ENCODE measurements at regions not wholly inside any gene's neighbourhood (a gene's known extent, or its start where the extent isn't known, plus 50 kb on each side); places are given as distances from the start of the nearest gene placed in this dataset.

DNA sequence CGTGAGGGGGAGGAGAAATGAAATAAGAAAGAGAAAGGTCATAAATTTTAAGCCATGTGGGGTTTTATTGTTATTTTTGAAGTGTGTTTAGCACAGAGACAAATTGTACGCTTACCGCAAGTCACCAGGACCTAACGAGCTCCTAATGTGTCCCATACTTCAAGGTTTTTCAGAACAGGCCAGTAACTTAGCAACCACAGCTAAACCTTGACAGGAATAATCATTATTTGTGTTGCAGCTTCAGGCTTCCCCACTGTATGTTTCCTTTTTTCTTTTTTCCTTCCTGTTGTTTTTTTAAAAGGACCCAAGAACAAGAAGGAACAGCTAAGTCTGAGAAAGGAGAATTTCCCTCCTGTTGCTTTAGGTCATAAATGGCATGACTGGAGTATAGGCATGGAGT is 160.8 kb downstream of the TUSC7 start:
- H3K4me2 ChIP-seq (ENCODE audit: unreplicated experiment), result no peak overlapping the region
- H3K4me1 ChIP-seq (ENCODE audit: insufficient read depth), result no peaks in the 10 kb centered on the region
- in situ Hi-C loops (cut with MboI), result no loop called here
- H3K27ac ChIP-seq, result no peak overlapping the region
- no peak overlapping the region for H3K4me3 ChIP-seq
- no peaks in the 10 kb centered on the region for H3K27me3 ChIP-seq (replicated peaks; ENCODE audit: insufficient read depth)
- H2AFZ ChIP-seq, result no peak overlapping the region
- no peaks in the 10 kb centered on the region for H3K36me3 ChIP-seq (ENCODE audit: low read depth)
- DNase-seq, result no peak
- H3K9ac ChIP-seq, result no peak overlapping the region
- H3K9me3 ChIP-seq (ENCODE audit: low read depth), result no peaks in the 10 kb centered on the region
- H4K20me1 ChIP-seq (ENCODE audit: insufficient read depth), result no peaks in the 10 kb centered on the region
- 43 to 44% methylated on average over 4 of the region's 4 CpGs for WGBS, 2 experiments (ENCODE audit: low coverage in 1 of 2, low lambda C conversion rate in 2 of 2, missing lambda C conversion rate in 2 of 2)
- H3F3A ChIP-seq (ENCODE audit: insufficient read depth), result no peaks in the 10 kb centered on the region
- TF ChIP-seq EZH2phosphoT487 (IDR thresholded peaks at IDR 0.05; ENCODE audit: insufficient read depth, low read depth) (no peak), EZH2 (IDR thresholded peaks at IDR 0.05; ENCODE audit: insufficient read depth, poor library complexity, severe bottlenecking) (no peak)
- H3K79me2 ChIP-seq (ENCODE audit: insufficient read depth), result no peaks in the 10 kb centered on the region
- peaks cover 3% of the 10 kb centered on the region; the same call in 1 of the 2 replicates for H3K9me2 ChIP-seq (ENCODE audit: insufficient read depth)

DNA sequence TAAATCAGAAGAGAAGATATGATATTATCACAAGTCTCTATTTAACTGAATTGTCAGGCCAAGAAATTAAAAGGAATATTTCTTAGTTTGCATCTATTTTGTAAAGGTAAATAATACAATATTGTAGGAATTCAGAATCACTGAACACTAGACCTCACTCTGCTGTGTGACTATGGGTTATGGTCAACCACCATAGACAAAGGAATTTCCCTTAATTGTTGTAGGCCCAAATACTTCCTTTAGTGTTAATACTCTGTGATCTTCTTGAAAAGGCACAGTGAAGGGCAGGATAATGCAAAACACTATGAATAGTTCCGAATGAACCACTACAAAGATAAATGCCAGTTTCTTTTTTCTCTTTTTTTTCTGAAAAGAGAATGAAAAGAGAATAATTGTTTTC is 162.3 kb downstream of the TUSC7 start:
- no peak for TF ChIP-seq EZH2 (IDR thresholded peaks at IDR 0.05; ENCODE audit: insufficient read depth, poor library complexity, severe bottlenecking)
- TF ChIP-seq EZH2phosphoT487 (IDR thresholded peaks at IDR 0.05; ENCODE audit: insufficient read depth, low read depth), result no peak
- Histone ChIP-seq H4K20me1 (ENCODE audit: insufficient read depth) (no peaks in the 10 kb centered on the region), H3K4me3 (no peak overlapping the region), H3K9me3 (ENCODE audit: low read depth) (no peaks in the 10 kb centered on the region), H2AFZ (no peak overlapping the region), H3K9me2 (ENCODE audit: insufficient read depth) (no peaks in the 10 kb centered on the region), H3K27me3 (replicated peaks; ENCODE audit: insufficient read depth) (no peaks in the 10 kb centered on the region), H3F3A (ENCODE audit: insufficient read depth) (no peaks in the 10 kb centered on the region), H3K27ac (no peak overlapping the region), H3K9ac (no peak overlapping the region), H3K79me2 (ENCODE audit: insufficient read depth) (no peaks in the 10 kb centered on the region), H3K4me1 (ENCODE audit: insufficient read depth) (no peaks in the 10 kb centered on the region), H3K36me3 (ENCODE audit: low read depth) (no peaks in the 10 kb centered on the region), H3K4me2 (ENCODE audit: unreplicated experiment) (no peak overlapping the region)
- 45 to 50% methylated on average over 1 of the region's 1 CpG for WGBS, 2 experiments (ENCODE audit: low coverage in 1 of 2, low lambda C conversion rate in 2 of 2, missing lambda C conversion rate in 2 of 2)
- no peak for DNase-seq
- in situ Hi-C loops (cut with MboI), result no loop called here

DNA sequence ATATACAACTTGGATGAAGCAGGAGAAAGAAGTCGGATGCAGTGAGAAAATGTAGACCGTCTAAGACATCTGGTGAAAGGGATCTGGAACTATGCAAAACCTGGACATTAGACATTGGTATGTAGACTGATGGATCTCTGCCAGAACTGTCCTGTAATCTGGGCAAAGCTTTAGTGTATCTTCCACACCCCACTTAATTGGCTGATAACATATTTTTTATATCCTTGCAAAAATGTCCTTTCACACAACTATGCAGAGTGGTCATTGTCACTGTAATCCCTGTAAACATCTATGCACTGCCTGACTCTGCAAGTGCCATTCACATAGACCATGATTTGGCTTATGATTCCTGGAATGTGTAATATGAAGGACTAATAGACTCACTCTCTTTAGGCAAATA is 163.1 kb downstream of the TUSC7 start:
- Histone ChIP-seq H3K9ac (no peak overlapping the region), H3F3A (ENCODE audit: insufficient read depth) (no peaks in the 10 kb centered on the region), H3K36me3 (ENCODE audit: low read depth) (no peaks in the 10 kb centered on the region), H3K9me2 (ENCODE audit: insufficient read depth) (no peaks in the 10 kb centered on the region), H3K27ac (no peak overlapping the region), H3K4me2 (ENCODE audit: unreplicated experiment) (no peak overlapping the region), H2AFZ (no peak overlapping the region), H3K9me3 (ENCODE audit: low read depth) (no peaks in the 10 kb centered on the region), H3K27me3 (replicated peaks; ENCODE audit: insufficient read depth) (no peaks in the 10 kb centered on the region), H3K4me1 (ENCODE audit: insufficient read depth) (no peaks in the 10 kb centered on the region), H3K79me2 (ENCODE audit: insufficient read depth) (no peaks in the 10 kb centered on the region), H3K4me3 (no peak overlapping the region), H4K20me1 (ENCODE audit: insufficient read depth) (no peaks in the 10 kb centered on the region)
- no peak for DNase-seq
- 53 to 65% methylated on average over 2 of the region's 2 CpGs for WGBS, 2 experiments (ENCODE audit: low coverage in 1 of 2, low lambda C conversion rate in 2 of 2, missing lambda C conversion rate in 2 of 2)
- in situ Hi-C loops (cut with MboI), result no loop called here
- no peak for TF ChIP-seq EZH2phosphoT487 (IDR thresholded peaks at IDR 0.05; ENCODE audit: insufficient read depth, low read depth)
- TF ChIP-seq EZH2 (IDR thresholded peaks at IDR 0.05; ENCODE audit: insufficient read depth, poor library complexity, severe bottlenecking), result no peak

DNA sequence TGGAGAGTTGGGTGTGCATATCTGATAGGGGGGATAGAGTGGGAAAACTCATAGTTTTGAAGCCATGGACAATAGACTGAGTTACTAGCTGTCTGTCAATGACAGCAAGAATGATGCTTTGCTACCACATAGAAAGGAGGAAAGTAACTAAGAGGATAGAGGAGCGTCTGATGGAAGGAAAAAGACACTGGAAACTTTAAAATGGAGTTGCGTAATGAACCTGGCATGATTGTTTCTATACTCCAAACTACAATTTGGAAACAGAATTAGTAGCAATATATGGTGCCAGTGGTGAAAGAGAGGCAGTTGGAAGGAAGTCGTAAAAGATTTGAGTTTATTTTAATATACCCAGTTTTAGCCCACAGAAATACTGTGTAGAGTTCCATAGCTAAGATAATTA is 163.6 kb downstream of the TUSC7 start:
- TF ChIP-seq EZH2 (IDR thresholded peaks at IDR 0.05; ENCODE audit: insufficient read depth, poor library complexity, severe bottlenecking), result no peak
- no peak for TF ChIP-seq EZH2phosphoT487 (IDR thresholded peaks at IDR 0.05; ENCODE audit: insufficient read depth, low read depth)
- no peak overlapping the region for H2AFZ ChIP-seq
- no peak overlapping the region for H3K4me3 ChIP-seq
- H4K20me1 ChIP-seq (ENCODE audit: insufficient read depth), result no peaks in the 10 kb centered on the region
- H3K27me3 ChIP-seq (replicated peaks; ENCODE audit: insufficient read depth), result no peaks in the 10 kb centered on the region
- 70 to 72% methylated on average over 3 of the region's 3 CpGs for WGBS, 2 experiments (ENCODE audit: low coverage in 1 of 2, low lambda C conversion rate in 2 of 2, missing lambda C conversion rate in 2 of 2)
- no peak overlapping the region for H3K9ac ChIP-seq
- no peak overlapping the region for H3K27ac ChIP-seq
- H3K4me2 ChIP-seq (ENCODE audit: unreplicated experiment), result no peak overlapping the region
- H3K9me2 ChIP-seq (ENCODE audit: insufficient read depth), result no peaks in the 10 kb centered on the region
- H3K9me3 ChIP-seq (ENCODE audit: low read depth), result no peaks in the 10 kb centered on the region
- H3F3A ChIP-seq (ENCODE audit: insufficient read depth), result no peaks in the 10 kb centered on the region
- in situ Hi-C loops (cut with MboI), result no loop called here
- no peaks in the 10 kb centered on the region for H3K36me3 ChIP-seq (ENCODE audit: low read depth)
- no peak for DNase-seq
- no peaks in the 10 kb centered on the region for H3K4me1 ChIP-seq (ENCODE audit: insufficient read depth)
- H3K79me2 ChIP-seq (ENCODE audit: insufficient read depth), result no peaks in the 10 kb centered on the region

DNA sequence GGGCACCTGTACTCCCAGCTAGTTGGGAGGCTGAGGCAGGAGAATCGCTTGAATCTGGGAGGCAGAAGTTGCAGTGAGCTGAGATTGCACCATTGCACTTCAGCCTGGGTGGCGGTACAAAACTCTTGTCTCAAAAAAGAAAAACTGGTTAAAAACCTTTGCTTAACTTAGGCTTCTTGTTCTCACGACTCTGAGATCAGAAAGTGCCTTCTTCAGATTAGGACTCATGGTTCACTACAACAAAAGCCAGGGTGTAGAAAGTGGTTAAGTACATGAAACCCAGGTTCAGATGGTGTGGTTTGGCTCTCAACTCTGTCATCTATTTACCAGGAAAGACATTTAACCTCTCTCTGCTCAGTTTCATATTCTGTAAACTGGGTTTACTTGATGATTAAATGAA is 168.4 kb downstream of the TUSC7 start:
- H3F3A ChIP-seq (ENCODE audit: insufficient read depth), result no peaks in the 10 kb centered on the region
- no peaks in the 10 kb centered on the region for H3K9me3 ChIP-seq (ENCODE audit: low read depth)
- H3K4me3 ChIP-seq, result no peak overlapping the region
- no peaks in the 10 kb centered on the region for H4K20me1 ChIP-seq (ENCODE audit: insufficient read depth)
- H3K27ac ChIP-seq, result no peak overlapping the region
- TF ChIP-seq EZH2 (IDR thresholded peaks at IDR 0.05; ENCODE audit: insufficient read depth, poor library complexity, severe bottlenecking) (no peak), EZH2phosphoT487 (IDR thresholded peaks at IDR 0.05; ENCODE audit: insufficient read depth, low read depth) (no peak)
- in situ Hi-C loops (cut with MboI), result no loop called here
- no peak overlapping the region for H3K4me2 ChIP-seq (ENCODE audit: unreplicated experiment)
- no peak overlapping the region for H3K9ac ChIP-seq
- H3K4me1 ChIP-seq (ENCODE audit: insufficient read depth), result no peaks in the 10 kb centered on the region
- H3K27me3 ChIP-seq (replicated peaks; ENCODE audit: insufficient read depth), result no peaks in the 10 kb centered on the region
- no peaks in the 10 kb centered on the region for H3K79me2 ChIP-seq (ENCODE audit: insufficient read depth)
- 57 to 63% methylated on average over 3 of the region's 3 CpGs for WGBS, 2 experiments (ENCODE audit: low coverage in 1 of 2, low lambda C conversion rate in 2 of 2, missing lambda C conversion rate in 2 of 2)
- H2AFZ ChIP-seq, result no peak overlapping the region
- H3K9me2 ChIP-seq (ENCODE audit: insufficient read depth), result no peaks in the 10 kb centered on the region
- DNase-seq, result no peak
- H3K36me3 ChIP-seq (ENCODE audit: low read depth), result no peaks in the 10 kb centered on the region

Data from GM23248 (cell line).